GM12865 (cell line): ENCODE measurements at regions not wholly inside any gene's neighbourhood (a gene's known extent, or its start where the extent isn't known, plus 50 kb on each side); places are given as distances from the start of the nearest gene placed in this dataset.

ENCODE experiments used
- DNase-seq: peaks from one replicate; pipeline ENCODE4 v3.0.0; 2010; ENCODE audit warnings: low read depth
- H3K4me3 ChIP-seq: 2 replicates; pipeline ENCODE4 v1.5.1; 2011; ENCODE audit warnings: mild to moderate bottlenecking, low read depth, low read length, control low read depth
- TF ChIP-seq, protein P1 (sequence below): IDR thresholded peaks from 2 replicates; pipeline ENCODE4 v1.5.1; 2011; ENCODE audit warnings: low read length, control low read depth, low read depth, inconsistent platforms; ENCODE audit not compliant: insufficient read depth; ENCODE audit errors: missing control alignments

DNA sequence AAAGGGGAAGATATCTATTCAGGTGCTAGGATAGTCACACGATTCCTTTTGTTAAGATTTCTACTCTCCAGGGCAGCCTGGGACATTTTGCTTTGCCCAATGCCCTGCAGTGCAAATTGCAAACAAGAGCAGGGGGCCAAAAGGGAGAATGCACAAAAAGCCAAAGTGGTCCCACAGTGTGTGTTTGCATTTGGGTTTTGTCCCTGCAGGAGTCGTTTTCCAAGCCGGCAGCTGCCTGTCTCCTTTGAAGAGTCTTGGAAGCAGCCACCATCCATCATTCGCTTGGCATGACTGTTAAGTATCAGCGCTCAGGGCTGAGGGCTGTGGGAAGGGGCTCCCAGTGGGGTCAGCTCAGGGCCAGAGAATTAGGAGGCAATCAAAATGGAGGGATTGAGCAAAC is 184.7 kb downstream of the MIAT start:
- no peak for DNase-seq
- no peak overlapping the region for H3K4me3 ChIP-seq
- TF ChIP-seq, protein P1, sequence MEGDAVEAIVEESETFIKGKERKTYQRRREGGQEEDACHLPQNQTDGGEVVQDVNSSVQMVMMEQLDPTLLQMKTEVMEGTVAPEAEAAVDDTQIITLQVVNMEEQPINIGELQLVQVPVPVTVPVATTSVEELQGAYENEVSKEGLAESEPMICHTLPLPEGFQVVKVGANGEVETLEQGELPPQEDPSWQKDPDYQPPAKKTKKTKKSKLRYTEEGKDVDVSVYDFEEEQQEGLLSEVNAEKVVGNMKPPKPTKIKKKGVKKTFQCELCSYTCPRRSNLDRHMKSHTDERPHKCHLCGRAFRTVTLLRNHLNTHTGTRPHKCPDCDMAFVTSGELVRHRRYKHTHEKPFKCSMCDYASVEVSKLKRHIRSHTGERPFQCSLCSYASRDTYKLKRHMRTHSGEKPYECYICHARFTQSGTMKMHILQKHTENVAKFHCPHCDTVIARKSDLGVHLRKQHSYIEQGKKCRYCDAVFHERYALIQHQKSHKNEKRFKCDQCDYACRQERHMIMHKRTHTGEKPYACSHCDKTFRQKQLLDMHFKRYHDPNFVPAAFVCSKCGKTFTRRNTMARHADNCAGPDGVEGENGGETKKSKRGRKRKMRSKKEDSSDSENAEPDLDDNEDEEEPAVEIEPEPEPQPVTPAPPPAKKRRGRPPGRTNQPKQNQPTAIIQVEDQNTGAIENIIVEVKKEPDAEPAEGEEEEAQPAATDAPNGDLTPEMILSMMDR: no peak

DNA sequence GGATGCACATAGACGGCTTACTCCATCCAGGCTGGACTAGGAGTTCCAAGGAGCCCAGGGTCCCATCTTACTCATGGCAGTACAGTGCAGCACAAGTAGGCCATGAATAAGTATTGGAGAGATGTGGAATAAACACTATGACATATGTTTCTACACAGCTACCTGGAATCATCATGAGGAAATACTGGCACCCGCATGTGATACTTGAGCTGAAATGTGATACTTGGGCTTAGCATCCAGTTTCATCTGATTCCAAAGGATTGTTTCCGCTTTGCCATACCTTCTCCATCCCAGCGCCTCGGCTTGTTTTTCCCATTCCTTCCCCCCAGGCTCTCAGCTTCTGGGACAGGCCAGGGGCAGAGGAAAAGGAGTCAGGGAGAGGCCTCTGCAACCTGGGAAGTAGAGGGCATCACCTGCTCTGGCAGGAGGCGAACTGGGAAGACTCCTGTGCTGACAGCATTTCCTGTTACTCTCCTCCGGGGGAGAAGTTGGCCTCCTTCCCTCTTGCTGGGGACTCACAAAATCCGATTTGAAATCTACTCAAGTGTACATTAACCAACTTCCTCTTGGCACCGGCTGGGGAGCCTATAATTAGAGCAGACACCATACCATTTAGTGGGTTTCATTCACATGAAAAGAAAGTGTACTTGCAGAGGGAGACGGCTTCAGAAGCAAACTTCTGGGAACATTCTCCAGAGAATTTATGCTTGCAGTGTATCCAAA is 187.8 kb downstream of the MIAT start:
- DNase-seq: no peak
- H3K4me3 ChIP-seq: no peak overlapping the region
- TF ChIP-seq, protein P1: no peak

DNA sequence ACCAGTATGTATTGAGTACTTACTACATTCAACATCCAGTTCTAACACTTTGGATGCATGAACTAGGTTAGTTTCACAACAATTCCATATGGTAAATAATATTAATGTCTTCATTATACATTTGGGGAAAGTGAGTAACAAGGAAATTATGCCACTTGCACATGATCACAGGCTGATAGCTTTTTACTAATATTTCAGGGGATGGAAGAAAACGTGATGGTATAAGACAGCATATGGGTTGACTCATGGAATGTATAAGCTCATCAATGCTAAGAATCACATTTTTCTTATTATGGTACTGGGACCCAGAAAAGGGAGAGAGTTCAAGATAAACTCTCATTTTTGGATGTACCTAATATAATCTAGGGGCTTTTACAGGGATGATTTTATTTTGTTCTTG is 188.7 kb downstream of the MIAT start:
- TF ChIP-seq, protein P1: no peak
- no peak overlapping the region for H3K4me3 ChIP-seq
- DNase-seq: no peak

DNA sequence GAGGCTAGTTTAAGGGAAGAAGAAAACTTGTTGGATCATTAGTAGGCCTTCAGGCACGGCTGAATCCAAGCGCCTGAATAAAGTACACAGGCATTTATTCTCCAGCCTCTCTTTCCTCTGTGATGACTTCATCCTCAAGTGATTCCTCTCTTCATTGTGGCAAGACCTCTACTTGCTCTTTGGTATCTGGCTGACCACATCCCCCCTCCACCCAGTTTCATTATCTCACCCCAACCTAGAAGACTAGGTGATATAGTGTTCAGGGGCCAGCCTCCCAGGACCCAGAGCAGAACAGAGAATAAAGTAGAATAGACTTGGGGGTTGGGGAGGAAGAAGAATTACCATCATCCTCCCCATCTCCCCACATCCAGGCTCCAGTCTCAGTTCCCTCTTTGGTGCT is 189.3 kb downstream of the MIAT start:
- DNase-seq: peak; percentile 21
- no peak overlapping the region for H3K4me3 ChIP-seq
- TF ChIP-seq, protein P1: no peak

DNA sequence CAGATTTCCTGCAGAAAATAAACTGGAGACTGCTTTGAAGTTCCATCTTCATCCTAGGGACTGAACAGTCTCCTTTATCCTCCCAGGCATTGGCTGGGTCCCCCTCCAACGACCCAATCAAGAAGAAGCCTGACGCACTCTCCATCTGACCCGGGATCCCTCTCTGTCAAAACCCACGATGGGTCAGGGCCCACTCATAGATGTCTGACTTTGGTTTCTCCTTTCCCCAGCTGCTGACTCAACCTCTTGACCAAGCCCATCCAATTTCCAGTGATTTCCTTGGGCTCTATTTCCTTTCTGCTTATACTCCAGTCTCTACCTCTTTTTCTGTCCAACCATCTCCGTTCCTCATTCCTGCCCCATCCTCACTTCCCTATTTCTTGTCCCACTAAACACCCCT is 189.7 kb downstream of the MIAT start:
- TF ChIP-seq, protein P1: no peak
- DNase-seq: no peak

DNA sequence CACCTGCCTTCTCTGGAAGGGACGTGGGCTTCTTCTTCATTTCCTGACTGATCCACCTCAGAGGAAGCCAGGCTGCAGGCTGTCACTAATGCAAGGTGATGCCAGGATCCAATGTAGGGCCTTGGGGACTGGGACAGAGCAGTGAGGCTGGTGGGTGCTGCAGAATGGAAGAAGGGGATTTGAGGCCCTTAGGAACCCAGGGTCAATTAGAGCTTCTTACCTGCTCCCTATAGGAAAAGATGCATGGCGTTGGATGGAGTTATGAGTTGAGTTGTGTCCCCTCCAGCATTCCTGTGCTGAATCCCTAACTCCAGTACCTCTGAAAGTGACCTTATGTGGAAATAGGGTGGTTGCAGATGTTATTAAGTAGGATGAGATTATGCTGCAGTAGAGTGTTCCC is 190.4 kb downstream of the MIAT start:
- TF ChIP-seq, protein P1: no peak
- DNase-seq: no peak
- H3K4me3 ChIP-seq: no peak overlapping the region

More for the DNA sequence above, 189.7 kb downstream of the MIAT start:
- no peak overlapping the region for H3K4me3 ChIP-seq
